ENCODE measurements at regions not wholly inside any gene's neighbourhood (a gene's known extent, or its start where the extent isn't known, plus 50 kb on each side); places are given as distances from the start of the nearest gene placed in this dataset.

GRCh38 chr6:24043848-24044247 lies 82.2 kb upstream of the NRSN1 start:
- TF ChIP-seq CTCF (IDR thresholded peaks at IDR 0.05): no peak
- H3K4me1 Mint-ChIP-seq: no peaks in the 10 kb centered on the region
- peaks cover 15% of the 10 kb centered on the region for H3K27me3 Mint-ChIP-seq (ENCODE audit: low read depth, poor library complexity)
- no peak overlapping the region for H3K4me3 Mint-ChIP-seq
- H3K9me3 Mint-ChIP-seq: peaks cover 32% of the 10 kb centered on the region
- H3K27ac Mint-ChIP-seq: no peak overlapping the region
- peaks cover under 1% of the 10 kb centered on the region for H3K36me3 Mint-ChIP-seq (ENCODE audit: low read depth)
- DNase-seq: no peak

GRCh38 chr6:24051942-24052589 lies 73.9 kb upstream of the NRSN1 start:
- DNase-seq: no peak
- no peak overlapping the region for H3K27ac Mint-ChIP-seq
- H3K9me3 Mint-ChIP-seq: no peaks in the 10 kb centered on the region
- H3K4me3 Mint-ChIP-seq: no peak overlapping the region
- H3K36me3 Mint-ChIP-seq (ENCODE audit: low read depth): no peaks in the 10 kb centered on the region
- no peak for TF ChIP-seq CTCF (IDR thresholded peaks at IDR 0.05)
- no peaks in the 10 kb centered on the region for H3K4me1 Mint-ChIP-seq
- H3K27me3 Mint-ChIP-seq (ENCODE audit: low read depth, poor library complexity): peaks cover 30% of the 10 kb centered on the region

DNA sequence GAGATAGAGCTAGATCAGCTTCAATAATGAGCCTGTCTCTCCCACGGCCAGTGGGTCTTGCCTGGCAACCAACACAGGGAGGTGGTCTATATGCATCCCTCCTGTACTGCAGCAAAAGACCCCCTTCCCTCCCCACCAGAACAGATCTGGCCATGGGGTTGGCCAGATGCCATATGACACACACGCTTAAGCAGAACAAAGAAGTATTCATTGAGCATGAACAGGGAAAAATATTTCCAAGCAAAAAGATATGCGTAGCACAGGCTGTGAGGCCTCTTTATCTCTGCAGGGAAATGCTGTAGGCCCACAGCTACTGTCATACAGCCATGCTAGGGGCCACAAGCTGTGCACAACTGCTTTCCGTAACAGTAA lies 73.4 kb upstream of the NRSN1 start:
- Mint-ChIP-seq H3K27ac (no peak overlapping the region), H3K4me3 (no peak overlapping the region), H3K4me1 (no peaks in the 10 kb centered on the region), H3K36me3 (ENCODE audit: low read depth) (no peaks in the 10 kb centered on the region), H3K9me3 (no peaks in the 10 kb centered on the region), H3K27me3 (ENCODE audit: low read depth, poor library complexity) (peaks cover 30% of the 10 kb centered on the region)
- TF ChIP-seq CTCF (IDR thresholded peaks at IDR 0.05): no peak
- DNase-seq: no peak

DNA sequence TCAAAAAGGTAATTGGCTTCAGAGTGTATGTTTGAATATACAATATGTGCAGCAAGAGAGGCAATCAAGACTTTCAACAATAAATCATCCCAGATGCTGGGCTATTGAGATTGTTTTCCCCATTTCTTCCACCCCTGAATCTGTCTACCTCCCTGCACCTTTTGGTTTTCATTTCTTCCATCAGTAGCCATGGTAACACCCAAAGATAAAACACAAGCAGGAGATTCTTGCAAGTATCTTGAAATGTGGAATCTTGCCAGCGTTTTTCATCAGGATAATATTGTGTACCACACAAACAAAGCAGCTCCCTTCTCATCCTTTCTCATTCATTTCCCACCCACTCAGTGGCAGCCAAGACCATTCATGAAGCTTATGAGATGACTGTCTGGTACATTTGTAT lies 73.0 kb upstream of the NRSN1 start:
- Mint-ChIP-seq H3K36me3 (ENCODE audit: low read depth) (no peaks in the 10 kb centered on the region), H3K27ac (no peak overlapping the region), H3K4me3 (no peak overlapping the region), H3K9me3 (no peaks in the 10 kb centered on the region), H3K4me1 (no peaks in the 10 kb centered on the region), H3K27me3 (ENCODE audit: low read depth, poor library complexity) (peaks cover 33% of the 10 kb centered on the region)
- no peak for TF ChIP-seq CTCF (IDR thresholded peaks at IDR 0.05)
- no peak for DNase-seq

DNA sequence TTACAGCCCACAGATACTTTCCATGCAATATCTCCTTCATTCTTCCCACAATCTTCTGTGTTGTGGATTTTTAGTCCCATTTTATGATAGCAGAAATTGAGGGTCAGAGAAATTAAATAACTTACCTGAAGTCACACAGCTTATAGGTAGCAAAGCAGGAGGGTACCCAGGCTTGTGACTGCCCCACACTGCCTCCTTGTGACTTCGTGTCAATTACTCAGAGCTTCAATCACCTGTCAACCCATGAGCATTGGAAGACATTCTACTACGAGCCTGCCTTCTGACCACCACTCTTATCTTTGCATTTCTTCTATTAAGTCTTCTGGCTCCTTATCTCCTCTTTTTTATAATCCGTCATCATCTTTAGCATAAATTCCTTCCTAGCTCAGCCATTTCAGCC lies 71.6 kb upstream of the NRSN1 start:
- Mint-ChIP-seq H3K27me3 (ENCODE audit: low read depth, poor library complexity) (peaks cover 22% of the 10 kb centered on the region), H3K4me1 (no peaks in the 10 kb centered on the region), H3K9me3 (no peaks in the 10 kb centered on the region), H3K27ac (no peak overlapping the region), H3K36me3 (ENCODE audit: low read depth) (no peaks in the 10 kb centered on the region), H3K4me3 (no peak overlapping the region)
- no peak for DNase-seq
- TF ChIP-seq CTCF (IDR thresholded peaks at IDR 0.05): no peak

DNA sequence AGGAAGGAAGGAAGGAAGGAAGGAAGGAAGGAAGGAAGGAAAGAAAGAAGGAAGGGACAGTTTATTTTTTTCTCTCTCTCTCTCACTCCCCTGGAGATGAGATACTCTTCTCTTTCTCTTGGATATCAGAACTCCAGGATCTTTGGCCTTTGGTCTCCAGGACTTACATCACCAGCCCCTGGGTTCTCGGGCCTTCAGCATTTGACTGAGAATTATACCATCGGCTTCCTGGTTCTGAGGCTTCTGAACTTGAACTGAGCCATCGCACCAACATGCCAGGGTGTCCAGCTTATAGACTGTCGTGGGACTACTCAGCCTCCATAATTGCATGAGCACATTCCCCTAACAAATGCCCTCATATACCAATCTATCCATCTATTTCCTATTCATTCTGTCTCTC lies 69.4 kb upstream of the NRSN1 start:
- H3K9me3 Mint-ChIP-seq: no peaks in the 10 kb centered on the region
- no peak for TF ChIP-seq CTCF (IDR thresholded peaks at IDR 0.05)
- H3K4me1 Mint-ChIP-seq: no peaks in the 10 kb centered on the region
- H3K4me3 Mint-ChIP-seq: no peak overlapping the region
- H3K27ac Mint-ChIP-seq: no peak overlapping the region
- H3K27me3 Mint-ChIP-seq (ENCODE audit: low read depth, poor library complexity): peaks cover 16% of the 10 kb centered on the region
- H3K36me3 Mint-ChIP-seq (ENCODE audit: low read depth): no peaks in the 10 kb centered on the region
- no peak for DNase-seq

Data from nephron progenitor cell (in vitro differentiated cells).